ENCODE measurements at regions not wholly inside any gene's neighbourhood (a gene's known extent, or its start where the extent isn't known, plus 50 kb on each side); places are given as distances from the start of the nearest gene placed in this dataset.

GRCh38 chr1:163745204-163745603 is 423.4 kb downstream of the NUF2 start:
- TF ChIP-seq CTCF (IDR thresholded peaks at IDR 0.05; ENCODE audit: low read depth, low read length) (no peak), EZH2phosphoT487 (IDR thresholded peaks at IDR 0.05; ENCODE audit: low read depth) (no peak)
